ENCODE measurements at regions not wholly inside any gene's neighbourhood (a gene's known extent, or its start where the extent isn't known, plus 50 kb on each side); places are given as distances from the start of the nearest gene placed in this dataset.

- intact Hi-C loops (cut with DNase I) = no loop called here
- TF ChIP-seq EP300 (IDR thresholded peaks at IDR 0.05) (no peak), CTCF (IDR thresholded peaks at IDR 0.05) (no peak), POLR2A (IDR thresholded peaks at IDR 0.05) (no peak)
- Histone ChIP-seq H3K27me3 (no peaks in the 10 kb centered on the region), H3K4me3 (no peak overlapping the region), H3K9me3 (no peaks in the 10 kb centered on the region), H3K27ac (no peak overlapping the region), H3K36me3 (no peaks in the 10 kb centered on the region), H3K4me1 (ENCODE audit: insufficient read depth) (no peaks in the 10 kb centered on the region)
- 46 to 67% (median 63%) methylated on average over 1 of the region's 1 CpG for WGBS, 3 donors
- no peak for DNase-seq
Measured at GRCh38 chr14:28901631-28902030, 135.0 kb downstream of the FOXG1 start.

- 81 to 93% (median 85%) methylated on average over 2 of the region's 2 CpGs for WGBS, 3 donors
Measured at GRCh38 chr14:28902930-28903329, 136.3 kb downstream of the FOXG1 start.

GRCh38 chr14:28911521-28911920 lies 144.9 kb downstream of the FOXG1 start:
- H3K27ac ChIP-seq = no peak overlapping the region
- no peaks in the 10 kb centered on the region for H3K27me3 ChIP-seq
- no peaks in the 10 kb centered on the region for H3K4me1 ChIP-seq (ENCODE audit: insufficient read depth)
- H3K36me3 ChIP-seq = no peaks in the 10 kb centered on the region
- H3K4me3 ChIP-seq = no peak overlapping the region
- no peak for TF ChIP-seq POLR2A (IDR thresholded peaks at IDR 0.05)
- no peak for TF ChIP-seq CTCF (IDR thresholded peaks at IDR 0.05)
- TF ChIP-seq EP300 (IDR thresholded peaks at IDR 0.05) = no peak
- no peaks in the 10 kb centered on the region for H3K9me3 ChIP-seq
- intact Hi-C loops (cut with DNase I) = no loop called here
- no peak for DNase-seq

More at GRCh38 chr14:28902930-28903329, 136.3 kb downstream of the FOXG1 start:
- TF ChIP-seq EP300 (IDR thresholded peaks at IDR 0.05) (no peak), POLR2A (IDR thresholded peaks at IDR 0.05) (no peak), CTCF (IDR thresholded peaks at IDR 0.05) (no peak)
- intact Hi-C loops (cut with DNase I) = no loop called here
- H3K27me3 ChIP-seq = no peaks in the 10 kb centered on the region
- no peaks in the 10 kb centered on the region for H3K4me1 ChIP-seq (ENCODE audit: insufficient read depth)
- no peaks in the 10 kb centered on the region for H3K9me3 ChIP-seq
- no peaks in the 10 kb centered on the region for H3K36me3 ChIP-seq
- no peak overlapping the region for H3K27ac ChIP-seq
- H3K4me3 ChIP-seq = no peak overlapping the region
- no peak for DNase-seq

- no peak for DNase-seq
- no peaks in the 10 kb centered on the region for H3K36me3 ChIP-seq
- no peaks in the 10 kb centered on the region for H3K9me3 ChIP-seq
- TF ChIP-seq POLR2A (IDR thresholded peaks at IDR 0.05) = no peak
- no peak for TF ChIP-seq CTCF (IDR thresholded peaks at IDR 0.05)
- no peak for TF ChIP-seq EP300 (IDR thresholded peaks at IDR 0.05)
- intact Hi-C loops (cut with DNase I) = no loop called here
- no peak overlapping the region for H3K4me3 ChIP-seq
- no peak overlapping the region for H3K27ac ChIP-seq
- no peaks in the 10 kb centered on the region for H3K4me1 ChIP-seq (ENCODE audit: insufficient read depth)
- no peaks in the 10 kb centered on the region for H3K27me3 ChIP-seq
- WGBS, 3 donors = 59 to 73% (median 66%) methylated on average over 1 of the region's 1 CpG
Measured at GRCh38 chr14:28913056-28913455, 146.5 kb downstream of the FOXG1 start.

GRCh38 chr14:28926122-28926521 lies 159.5 kb downstream of the FOXG1 start:
- no peak overlapping the region for H3K27ac ChIP-seq
- H3K9me3 ChIP-seq = no peaks in the 10 kb centered on the region
- H3K4me3 ChIP-seq = no peak overlapping the region
- no peaks in the 10 kb centered on the region for H3K27me3 ChIP-seq
- DNase-seq = no peak
- no peaks in the 10 kb centered on the region for H3K36me3 ChIP-seq
- TF ChIP-seq EP300 (IDR thresholded peaks at IDR 0.05) = no peak
- no peak for TF ChIP-seq POLR2A (IDR thresholded peaks at IDR 0.05)
- TF ChIP-seq CTCF (IDR thresholded peaks at IDR 0.05) = no peak
- intact Hi-C loops (cut with DNase I) = no loop called here
- no peaks in the 10 kb centered on the region for H3K4me1 ChIP-seq (ENCODE audit: insufficient read depth)
- 15 to 43% (median 23%) methylated on average over 1 of the region's 1 CpG for WGBS, 3 donors
